GM21825 (cell line): ENCODE measurements at regions not wholly inside any gene's neighbourhood (a gene's known extent, or its start where the extent isn't known, plus 50 kb on each side); places are given as distances from the start of the nearest gene placed in this dataset.

Experiments
- ATAC-seq: cut with Tn5 transposase; IDR thresholded peaks from one replicate; pipeline ENCODE4 v1.9.1; 2021; ENCODE audit warnings: mild to moderate bottlenecking, moderate library complexity; ENCODE audit not compliant: unreplicated experiment

DNA sequence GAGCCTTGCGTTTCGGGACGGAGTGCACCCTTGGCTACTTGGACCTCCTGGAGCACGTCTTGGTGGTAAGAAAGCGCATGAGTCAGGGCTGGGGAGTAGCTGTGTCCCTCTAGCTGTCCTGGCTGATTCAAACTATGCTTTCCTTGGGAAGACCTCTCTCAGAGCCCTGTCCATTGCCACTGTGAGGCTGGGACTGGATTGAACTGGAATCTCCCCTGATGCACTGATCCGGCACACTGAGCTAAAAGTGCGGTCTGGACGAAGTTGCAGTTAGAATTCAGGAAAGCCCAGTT, 232.6 kb upstream of the TPM1 start:
- ATAC-seq, result no peak

DNA sequence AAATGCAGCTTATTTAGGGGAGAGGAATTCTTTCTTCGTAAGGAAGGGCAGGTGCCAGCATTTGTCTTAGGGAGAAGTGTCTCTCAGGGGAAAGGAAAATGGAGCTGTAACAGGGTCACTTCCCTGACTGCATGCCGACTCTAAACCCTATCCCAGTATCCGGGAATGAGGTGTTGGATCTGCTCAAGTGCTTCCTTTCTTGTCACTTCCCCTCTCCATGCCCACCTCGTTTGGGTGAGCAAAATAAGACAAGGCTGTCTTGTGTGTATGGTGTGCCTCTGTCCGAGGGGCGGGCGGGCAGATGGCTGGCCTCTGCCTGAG, 230.1 kb upstream of the TPM1 start:
- ATAC-seq, result no peak

GRCh38 chr15:62816342-62817069, 226.0 kb upstream of the TPM1 start:
- ATAC-seq, result no peak

GRCh38 chr15:62818691-62819090, 223.9 kb upstream of the TPM1 start:
- no peak for ATAC-seq

GRCh38 chr15:62821384-62822131, 221.0 kb upstream of the TPM1 start:
- ATAC-seq, result no peak

GRCh38 chr15:62822228-62822627, 220.3 kb upstream of the TPM1 start:
- no peak for ATAC-seq

- ATAC-seq, result no peak
Measured at GRCh38 chr15:62823561-62823960, 219.0 kb upstream of the TPM1 start.

DNA sequence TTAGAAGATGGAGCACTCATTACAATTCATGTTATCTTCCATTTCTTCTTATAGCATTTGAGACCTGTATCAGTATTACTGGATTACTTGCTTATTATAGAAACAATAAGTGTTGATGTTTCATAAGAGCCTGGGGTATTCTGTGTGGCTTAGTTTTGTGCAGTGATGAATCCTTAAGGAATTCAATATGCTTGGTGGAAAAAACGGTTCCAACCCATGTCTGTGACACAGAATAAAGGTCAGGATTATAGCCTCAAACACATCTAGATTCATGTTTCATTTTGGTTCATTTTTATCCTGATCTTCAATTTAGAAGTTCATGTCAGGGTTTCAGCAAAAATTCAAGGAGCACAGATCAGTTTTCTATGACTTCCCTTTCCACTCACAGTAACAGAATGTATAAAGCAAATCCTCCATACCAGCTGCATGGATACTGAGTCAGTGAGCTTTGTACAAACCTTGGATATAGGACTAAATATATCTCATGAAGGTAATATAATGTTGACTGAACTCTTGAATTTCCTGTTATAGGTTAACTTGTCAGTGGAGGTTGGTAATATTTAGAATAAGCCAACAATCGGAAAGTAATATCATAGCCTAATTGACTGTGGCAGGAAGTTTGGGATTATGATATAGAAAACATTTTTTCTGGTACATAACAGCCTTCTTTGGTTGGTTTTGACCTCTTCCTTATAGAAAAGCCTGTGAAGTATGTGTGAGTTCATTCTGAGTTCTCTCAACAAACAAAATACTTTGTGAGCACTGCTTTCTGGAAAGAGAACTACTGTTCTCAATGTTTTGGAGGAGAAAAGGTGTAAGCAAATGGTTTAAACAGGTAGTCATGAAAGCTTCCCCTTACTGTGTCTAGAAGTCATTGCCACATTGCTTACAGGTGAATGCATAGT, 218.2 kb upstream of the TPM1 start:
- ATAC-seq, result no peak

DNA sequence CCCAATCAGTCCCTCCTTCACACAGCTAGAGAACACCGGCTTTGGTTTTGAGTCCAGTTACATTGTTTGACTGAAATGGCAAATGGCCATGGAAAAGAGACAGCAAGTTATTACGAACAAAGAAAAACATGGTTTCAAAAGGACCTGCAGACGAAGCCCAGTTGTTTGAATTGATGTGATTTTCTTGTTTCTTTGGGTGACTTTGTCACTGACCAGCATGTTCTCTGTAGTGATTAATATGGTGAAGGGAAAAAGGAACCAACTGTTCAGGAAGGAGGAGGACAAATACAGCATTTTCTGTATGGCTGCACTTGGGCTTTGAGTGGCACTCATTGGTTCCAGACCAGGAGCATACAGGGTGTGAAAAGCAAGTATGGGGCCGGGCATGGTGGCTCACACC, 217.4 kb upstream of the TPM1 start:
- ATAC-seq, result no peak

GRCh38 chr15:62826561-62826960, 216.0 kb upstream of the TPM1 start:
- no peak for ATAC-seq

- no peak for ATAC-seq
Measured at GRCh38 chr15:62828364-62828763, 214.2 kb upstream of the TPM1 start.

DNA sequence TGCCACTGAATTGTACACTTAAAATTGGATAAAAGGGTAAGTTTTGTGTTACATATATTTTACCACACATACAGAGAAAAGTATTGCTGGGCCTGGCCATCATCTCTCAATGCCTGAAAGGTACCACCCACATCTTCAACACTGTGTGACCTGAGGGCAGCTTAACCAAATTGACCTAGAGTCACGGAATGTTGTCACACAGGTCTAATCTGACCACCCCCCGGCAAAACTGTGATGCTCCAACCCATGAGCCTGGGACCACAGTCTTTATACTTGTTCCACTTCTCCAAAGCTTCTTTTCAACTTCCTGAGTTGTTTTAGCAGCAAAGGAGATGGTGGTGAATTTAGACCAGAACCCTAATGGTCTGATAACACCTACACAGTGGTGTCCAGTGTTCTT, 210.3 kb upstream of the TPM1 start:
- no peak for ATAC-seq

- ATAC-seq, result no peak
Measured at GRCh38 chr15:62833646-62834045, 208.9 kb upstream of the TPM1 start.

DNA sequence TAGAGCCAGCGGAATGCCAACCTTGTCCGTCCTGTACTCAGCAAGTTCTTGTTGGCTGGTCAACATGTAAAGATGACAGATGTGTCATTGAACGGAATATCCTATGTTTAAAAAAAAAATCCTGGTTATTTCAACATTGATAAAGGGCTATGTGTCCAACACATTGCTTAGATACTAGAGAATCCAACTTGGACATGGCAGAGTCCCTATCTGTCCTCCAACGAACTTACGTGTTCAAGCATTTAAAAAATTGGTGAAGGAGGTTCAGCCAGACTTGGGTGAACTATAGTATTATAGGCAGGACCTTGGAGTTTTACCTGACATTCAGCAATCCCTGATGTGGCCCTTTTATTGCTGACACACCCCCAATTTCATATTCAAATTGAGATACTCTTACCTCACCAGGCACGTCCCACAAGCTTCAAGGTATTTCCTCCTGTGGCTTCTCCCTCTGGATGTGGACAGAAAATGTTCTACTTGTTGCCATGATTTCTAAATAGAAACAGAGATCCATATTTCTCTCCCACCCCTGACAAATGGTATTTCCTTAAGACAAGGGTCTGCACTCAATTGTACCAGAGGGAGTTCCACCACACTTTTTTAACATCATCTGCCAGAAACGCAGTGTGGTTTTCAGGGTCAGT, 207.7 kb upstream of the TPM1 start:
- ATAC-seq, result no peak

- no peak for ATAC-seq
Measured at GRCh38 chr15:62835351-62835750, 207.2 kb upstream of the TPM1 start.

DNA sequence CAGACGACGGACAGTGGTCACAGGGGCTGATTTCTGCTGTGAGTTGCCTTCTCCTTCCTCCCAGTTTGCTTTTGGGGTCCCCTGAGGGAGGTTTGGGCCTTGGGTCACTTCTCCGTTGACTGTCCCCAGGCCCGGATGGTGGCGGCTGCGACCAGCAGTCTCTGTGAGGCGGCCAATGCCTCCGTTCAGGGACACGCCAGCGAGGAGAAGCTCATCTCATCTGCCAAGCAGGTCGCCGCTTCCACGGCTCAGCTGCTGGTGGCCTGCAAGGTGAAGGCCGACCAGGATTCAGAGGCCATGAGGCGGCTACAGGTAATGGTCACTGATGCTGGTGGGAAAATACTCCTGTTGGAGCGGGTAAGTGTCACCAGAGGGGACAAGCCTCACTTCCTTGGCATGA, 206.8 kb upstream of the TPM1 start:
- ATAC-seq, result no peak

DNA sequence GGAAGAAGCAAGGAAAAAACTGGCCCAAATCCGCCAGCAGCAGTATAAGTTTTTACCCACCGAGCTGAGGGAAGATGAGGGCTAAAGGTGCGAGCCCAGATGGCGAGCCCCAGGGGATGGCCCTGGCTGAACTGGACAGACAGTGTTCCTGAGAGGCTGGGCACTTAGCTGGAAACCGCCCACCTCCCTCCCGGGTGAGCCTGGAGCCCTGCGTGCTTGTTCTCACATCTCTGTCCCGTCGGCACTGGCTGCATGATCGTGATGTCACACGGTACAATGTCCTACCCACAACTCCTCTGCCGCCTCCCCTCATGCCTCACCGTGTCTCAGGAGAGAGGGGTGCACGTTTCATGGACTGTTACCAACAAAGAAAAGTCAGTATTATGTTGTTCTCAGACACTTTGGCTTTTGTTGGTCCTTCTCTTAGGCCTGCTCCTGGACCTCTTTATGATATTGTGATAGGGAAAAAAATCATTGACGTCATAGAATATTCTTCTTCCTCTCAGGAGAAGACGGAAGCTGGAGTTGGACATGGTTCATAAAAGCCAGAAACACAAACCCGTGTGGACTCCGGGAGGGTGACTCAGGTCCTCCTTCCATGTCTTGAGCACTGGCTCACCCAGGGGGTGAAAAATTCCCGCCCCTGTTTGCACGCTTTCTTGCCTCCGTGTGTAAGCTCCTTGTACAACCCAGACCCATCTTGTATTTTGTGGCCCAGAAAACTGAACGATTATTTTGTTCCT, 201.8 kb upstream of the TPM1 start:
- ATAC-seq, result no peak

DNA sequence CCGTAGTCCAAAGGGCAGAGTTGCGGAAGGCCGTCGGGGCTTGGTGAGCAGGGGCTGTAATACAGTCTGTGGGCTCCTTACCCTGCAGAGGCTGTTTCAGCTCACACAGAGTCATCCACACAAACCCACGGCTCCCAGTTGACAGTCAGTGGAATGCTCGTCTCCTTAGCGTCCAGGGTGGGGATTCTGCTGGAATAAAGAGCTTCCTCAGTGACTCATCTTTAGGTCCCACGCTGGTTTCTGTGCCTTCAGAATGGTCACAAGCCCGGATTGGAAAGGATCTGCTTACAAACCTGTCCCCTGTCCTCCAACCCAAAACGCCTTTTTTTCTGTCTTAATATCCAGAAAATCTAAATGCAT, 201.3 kb upstream of the TPM1 start:
- no peak for ATAC-seq

DNA sequence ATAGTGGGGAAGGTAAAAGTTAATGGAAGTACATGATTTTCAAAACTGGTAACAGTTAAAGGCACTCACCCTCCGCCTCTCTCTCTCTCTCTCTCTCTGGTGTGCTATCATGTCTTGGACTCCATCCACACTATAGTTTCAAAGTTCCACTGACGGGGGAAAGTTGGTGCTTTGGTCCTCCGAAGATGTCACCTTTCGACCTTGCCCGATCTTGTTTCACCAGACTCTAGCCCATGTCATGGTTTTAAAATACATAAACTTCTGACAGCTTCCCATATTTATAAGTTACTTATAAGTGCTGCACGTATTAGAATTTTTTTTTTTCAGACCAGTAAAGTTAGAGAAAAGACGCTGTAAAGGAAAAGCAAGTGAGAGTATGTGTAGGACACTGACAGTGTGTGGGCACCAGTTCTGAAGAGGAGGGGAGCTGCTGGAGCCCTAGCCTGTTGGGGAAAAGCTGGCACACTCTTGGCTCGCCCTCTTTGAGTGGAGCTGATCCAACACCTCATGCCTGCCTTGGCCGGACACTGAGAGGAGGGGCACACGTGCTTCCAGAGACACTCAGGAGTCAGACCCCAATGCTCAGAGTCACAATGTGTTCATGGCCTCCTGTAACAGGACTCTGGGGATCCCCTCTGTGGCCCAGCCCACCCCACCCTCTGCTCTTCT, 200.5 kb upstream of the TPM1 start:
- no peak for ATAC-seq

DNA sequence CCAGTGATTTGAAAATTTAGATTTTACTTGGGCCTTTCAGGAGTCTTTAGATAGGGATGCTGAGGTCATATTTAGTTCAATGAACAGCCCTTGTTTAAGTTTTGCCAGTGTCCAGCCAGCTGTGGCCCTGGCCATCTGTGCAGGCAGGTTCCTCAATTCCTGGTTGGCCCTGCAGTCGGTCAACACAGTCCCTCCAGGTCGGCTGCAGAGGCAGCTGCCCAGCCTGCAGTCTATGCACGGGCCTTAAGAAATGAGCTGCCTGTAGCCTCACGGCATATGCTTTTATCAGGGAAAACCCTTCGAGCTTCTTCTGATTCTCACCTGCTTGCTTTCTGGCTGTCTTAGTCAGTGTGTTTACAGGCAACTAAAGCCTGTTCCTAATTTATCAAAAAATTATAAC, 199.2 kb upstream of the TPM1 start:
- ATAC-seq, result no peak
